ENCODE measurements at regions not wholly inside any gene's neighbourhood (a gene's known extent, or its start where the extent isn't known, plus 50 kb on each side); places are given as distances from the start of the nearest gene placed in this dataset.

DNA sequence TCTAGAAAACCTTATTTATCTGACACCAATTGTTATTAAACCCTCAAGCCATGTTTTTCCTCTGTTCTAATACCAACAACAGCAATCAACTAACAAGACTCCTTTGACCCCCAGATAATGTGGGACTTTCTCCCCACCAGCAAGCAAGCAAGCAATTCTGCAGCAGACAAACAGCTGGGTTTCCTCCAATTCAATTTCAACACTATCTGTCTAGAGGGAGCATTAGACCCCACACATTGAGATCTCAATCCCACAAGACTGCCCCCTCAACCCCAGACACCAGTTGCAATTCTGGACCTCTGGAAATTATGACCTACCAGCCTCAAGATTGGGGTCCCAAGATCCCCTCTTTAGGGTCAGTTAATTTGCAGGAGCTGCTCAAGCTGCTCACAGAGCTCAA is 89.4 kb upstream of the TMEM26 start (continued):
- TF ChIP-seq ZFX (IDR thresholded peaks at IDR 0.05) (no peak), SP1 (IDR thresholded peaks at IDR 0.05; ENCODE audit: low read depth) (no peak), POLR2A (IDR thresholded peaks at IDR 0.05; ENCODE audit: borderline replicate concordance, extremely low read depth, insufficient read depth, insufficient read length) (no peak), ATF3 (IDR thresholded peaks at IDR 0.05) (no peak), ZNF274 (IDR thresholded peaks at IDR 0.05; ENCODE audit: low read depth, low read length) (no peak), YY1 (IDR thresholded peaks at IDR 0.05; ENCODE audit: extremely low read depth, insufficient replicate concordance, low read depth, low read length) (no peak), MAX (IDR thresholded peaks at IDR 0.05) (no peak), CBX3 (IDR thresholded peaks at IDR 0.05; ENCODE audit: low read depth) (no peak)

DNA sequence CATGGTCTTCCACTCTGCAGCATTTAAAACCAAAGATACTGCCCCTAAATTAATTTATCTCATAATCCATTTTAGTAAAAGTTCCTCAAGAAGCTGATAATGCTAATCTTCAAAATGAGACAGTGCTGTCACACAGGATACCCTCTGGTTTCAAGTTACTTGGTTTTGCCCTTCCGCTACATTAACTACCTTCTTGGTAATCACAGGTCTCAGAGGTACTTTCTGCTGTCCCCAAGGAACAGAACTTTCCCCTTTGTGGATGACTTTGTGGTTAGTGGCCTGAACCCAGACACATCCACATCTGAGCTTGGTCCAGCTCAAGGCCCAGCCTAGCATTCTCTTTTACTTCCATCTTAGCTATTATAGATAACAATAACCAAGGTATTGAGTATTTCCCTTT is 88.8 kb upstream of the TMEM26 start:
- intact Hi-C loops (cut with micrococcal nuclease): no loop called here
- TF ChIP-seq FOSL1 (IDR thresholded peaks at IDR 0.05; ENCODE audit: low read depth) (no peak), SP1 (IDR thresholded peaks at IDR 0.05; ENCODE audit: low read depth) (no peak), SIN3A (IDR thresholded peaks at IDR 0.05; ENCODE audit: low read depth) (no peak), RAD21 (IDR thresholded peaks at IDR 0.05; ENCODE audit: low read depth) (no peak)
- TF ChIP-seq, protein P1, sequence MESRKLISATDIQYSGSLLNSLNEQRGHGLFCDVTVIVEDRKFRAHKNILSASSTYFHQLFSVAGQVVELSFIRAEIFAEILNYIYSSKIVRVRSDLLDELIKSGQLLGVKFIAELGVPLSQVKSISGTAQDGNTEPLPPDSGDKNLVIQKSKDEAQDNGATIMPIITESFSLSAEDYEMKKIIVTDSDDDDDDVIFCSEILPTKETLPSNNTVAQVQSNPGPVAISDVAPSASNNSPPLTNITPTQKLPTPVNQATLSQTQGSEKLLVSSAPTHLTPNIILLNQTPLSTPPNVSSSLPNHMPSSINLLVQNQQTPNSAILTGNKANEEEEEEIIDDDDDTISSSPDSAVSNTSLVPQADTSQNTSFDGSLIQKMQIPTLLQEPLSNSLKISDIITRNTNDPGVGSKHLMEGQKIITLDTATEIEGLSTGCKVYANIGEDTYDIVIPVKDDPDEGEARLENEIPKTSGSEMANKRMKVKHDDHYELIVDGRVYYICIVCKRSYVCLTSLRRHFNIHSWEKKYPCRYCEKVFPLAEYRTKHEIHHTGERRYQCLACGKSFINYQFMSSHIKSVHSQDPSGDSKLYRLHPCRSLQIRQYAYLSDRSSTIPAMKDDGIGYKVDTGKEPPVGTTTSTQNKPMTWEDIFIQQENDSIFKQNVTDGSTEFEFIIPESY (IDR thresholded peaks at IDR 0.05; ENCODE audit: extremely low read depth, insufficient replicate concordance, low read length): no peak
- Histone ChIP-seq H3K36me3 (ENCODE audit: control insufficient read depth in 1 of 2, insufficient read depth in 2 of 2, low read length in 2 of 2) (no peaks in the 10 kb centered on the region), H4K20me1 (ENCODE audit: insufficient read depth) (no peaks in the 10 kb centered on the region), H3K79me2 (ENCODE audit: insufficient read depth, low read length) (no peaks in the 10 kb centered on the region), H3K9me2 (ENCODE audit: insufficient read depth) (no peaks in the 10 kb centered on the region), H3K9ac (ENCODE audit: low read length) (no peak overlapping the region), H3K27me3 (ENCODE audit: insufficient read depth, low read length) (no peaks in the 10 kb centered on the region), H3K4me2 (ENCODE audit: low read length) (no peak overlapping the region), H3K4me3 (replicated peaks in 1 of 2; ENCODE audit: low read depth in 1 of 2, low read length in 2 of 2) (no peak overlapping the region), H3K4me1 (ENCODE audit: control insufficient read depth in 1 of 2, insufficient read depth in 2 of 2, low read length in 2 of 2) (no peaks in the 10 kb centered on the region), H2AFZ (ENCODE audit: low read depth, low read length, poor library complexity, severe bottlenecking) (no peak overlapping the region), H3K9me3 (ENCODE audit: control insufficient read depth in 1 of 2, insufficient read depth in 1 of 2, low read depth in 1 of 2, low read length in 2 of 2) (no peaks in the 10 kb centered on the region), H3K27ac (ENCODE audit: low read depth, low read length) (no peak overlapping the region)
- DNase-seq (ENCODE audit: low read depth, low spot score) (no peak), ATAC-seq (no peak)
- ChIA-PET CTCF (no interaction called here), RAD21 (ENCODE audit: low non-redundant PET in 1 of 2, low total read pairs in 2 of 2, uncharacterized antibody in 2 of 2, unreplicated experiment in 2 of 2) (no interaction called here), POLR2A (no interaction called here)
- BruUV-seq (replicated peaks): no TSS peak

Data from HCT116 (cell line).